ENCODE measurements at regions not wholly inside any gene's neighbourhood (a gene's known extent, or its start where the extent isn't known, plus 50 kb on each side); places are given as distances from the start of the nearest gene placed in this dataset.
A peak's percentile ranks its signal among the peaks of the same experiment; 100 is the strongest.

- no peak for TF ChIP-seq POLR2AphosphoS5 (IDR thresholded peaks at IDR 0.05; ENCODE audit: low read depth, low read length)
- peak; percentile 42; the same call in 1 of the 2 replicates for TF ChIP-seq CTCF (IDR thresholded peaks at IDR 0.05)
Measured at GRCh38 chr2:19667085-19667484, 234.7 kb downstream of the TTC32 start.
